KOPT-K1 (cell line): ENCODE measurements at regions not wholly inside any gene's neighbourhood (a gene's known extent, or its start where the extent isn't known, plus 50 kb on each side); places are given as distances from the start of the nearest gene placed in this dataset.

Experiments
- H3K27ac ChIP-seq: fragments of 200-600 bp; sonication (generic); 2 replicates; pipeline ENCODE4 v1.5.1; 2016; ENCODE audit warnings: antibody characterized with exemption, mild to moderate bottlenecking, low read depth, low read length; ENCODE audit not compliant: poor library complexity, severe bottlenecking
- H3K36me3 ChIP-seq: fragments of 200-600 bp; sonication (generic); 2 replicates; pipeline ENCODE4 v1.5.1; 2017; ENCODE audit warnings: antibody characterized with exemption, mild to moderate bottlenecking, low read length, moderate library complexity; ENCODE audit not compliant: insufficient read depth
- H3K9me3 ChIP-seq: fragments of 200-600 bp; sonication (generic); 2 replicates; pipeline ENCODE4 v1.5.1; 2017; ENCODE audit warnings: antibody characterized with exemption, low read length, mild to moderate bottlenecking; ENCODE audit not compliant: insufficient read depth, poor library complexity, severe bottlenecking

DNA sequence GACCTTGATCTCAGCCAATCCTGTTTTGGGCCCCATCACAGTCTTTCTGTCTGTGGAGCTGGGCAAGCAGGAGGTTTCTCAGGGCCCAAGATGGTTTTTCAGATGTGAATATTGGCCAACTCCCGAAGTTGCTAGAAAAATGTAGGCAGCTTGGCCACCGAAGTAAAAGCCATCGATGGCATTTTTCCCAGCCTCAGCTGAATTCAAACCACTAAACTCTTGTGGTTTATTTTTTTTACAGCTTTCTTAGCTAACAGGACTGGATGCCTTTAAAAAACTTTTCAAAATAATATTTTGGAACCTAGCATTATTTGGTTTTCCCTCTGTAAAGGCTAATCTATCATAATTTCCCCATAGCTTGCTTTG, 102.5 kb upstream of the ERCC6L2 start:
- no peaks in the 10 kb centered on the region for H3K36me3 ChIP-seq
- H3K9me3 ChIP-seq = no peaks in the 10 kb centered on the region
- H3K27ac ChIP-seq = peak overlapping the region; percentile 58

DNA sequence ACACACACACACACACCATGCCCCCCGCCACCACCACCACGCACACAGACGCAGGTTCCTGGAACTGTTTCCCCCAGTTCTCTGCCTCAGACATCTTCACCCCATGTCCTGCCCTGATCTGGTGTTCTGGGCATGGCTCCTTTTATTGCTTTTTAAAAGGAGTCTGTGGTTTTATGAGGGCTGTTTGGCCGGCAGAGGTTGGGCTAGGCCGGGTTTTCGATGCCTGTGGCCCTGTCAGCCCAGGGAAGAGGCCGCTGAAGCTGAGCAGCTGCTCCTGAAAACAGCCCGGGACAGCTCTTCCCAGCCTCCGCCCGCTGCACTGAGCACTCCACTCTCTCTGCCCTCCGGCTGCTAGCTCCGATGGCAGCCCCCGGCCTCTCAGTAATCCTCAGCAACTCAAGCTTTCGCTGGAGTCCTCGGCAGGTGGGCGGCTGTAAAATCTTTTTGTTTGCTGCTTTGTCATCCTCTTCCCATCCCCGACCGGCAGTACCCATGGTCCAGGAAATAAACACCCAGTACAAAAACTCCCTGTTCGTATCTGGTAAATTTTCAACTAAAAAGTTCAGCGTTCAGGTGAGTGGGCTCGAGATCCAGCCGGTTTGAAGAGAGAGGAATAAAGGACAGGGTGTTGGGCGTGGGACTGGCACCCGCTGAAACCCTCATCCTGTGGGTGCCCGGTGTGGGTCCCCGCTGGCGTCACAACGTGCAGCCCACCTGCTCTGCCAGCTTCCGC, 103.0 kb upstream of the ERCC6L2 start:
- Histone ChIP-seq H3K27ac (peak overlapping the region; percentile 58), H3K36me3 (no peaks in the 10 kb centered on the region), H3K9me3 (no peaks in the 10 kb centered on the region)

DNA sequence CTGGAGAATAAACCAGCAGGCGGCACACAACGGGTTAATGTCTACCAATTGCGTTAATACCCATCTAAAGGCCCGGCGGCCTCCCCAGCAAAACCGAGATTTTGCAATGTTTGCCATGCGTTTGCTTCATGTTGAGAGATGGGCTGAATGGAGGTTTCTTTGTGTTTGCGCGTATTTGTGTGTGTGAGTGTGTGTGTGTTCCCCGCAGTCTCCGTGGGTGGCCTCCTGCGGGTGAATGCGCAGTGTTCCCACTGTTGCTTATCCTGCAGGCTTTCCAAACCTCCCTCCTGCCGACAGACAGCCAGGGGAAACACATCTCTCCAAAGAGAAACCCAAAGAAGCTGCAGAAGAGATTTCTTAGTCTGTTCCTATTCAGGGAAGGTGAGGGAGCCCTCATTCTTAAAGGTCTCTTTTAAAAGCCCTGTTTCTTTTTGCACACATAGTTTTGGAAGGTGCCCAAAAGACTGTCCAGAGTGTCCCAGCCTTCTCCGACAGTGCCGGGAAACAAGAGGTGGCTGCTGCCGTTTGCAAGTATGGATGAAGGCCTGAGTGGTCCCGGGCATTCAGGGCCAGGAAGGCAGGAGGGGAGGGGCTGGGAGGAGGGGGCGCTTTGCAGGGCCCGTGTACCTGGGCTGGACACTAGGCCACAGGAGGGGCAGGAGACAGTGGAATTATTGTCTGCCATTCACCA, 103.8 kb upstream of the ERCC6L2 start:
- Histone ChIP-seq H3K9me3 (no peaks in the 10 kb centered on the region), H3K27ac (peak overlapping the region; percentile 58), H3K36me3 (no peaks in the 10 kb centered on the region)

GRCh38 chr9:95770653-95771131, 104.8 kb upstream of the ERCC6L2 start:
- no peaks in the 10 kb centered on the region for H3K36me3 ChIP-seq
- no peaks in the 10 kb centered on the region for H3K9me3 ChIP-seq
- no peak overlapping the region for H3K27ac ChIP-seq

- no peak overlapping the region for H3K27ac ChIP-seq
Observed at GRCh38 chr9:95769909-95770433, 105.5 kb upstream of the ERCC6L2 start.

DNA sequence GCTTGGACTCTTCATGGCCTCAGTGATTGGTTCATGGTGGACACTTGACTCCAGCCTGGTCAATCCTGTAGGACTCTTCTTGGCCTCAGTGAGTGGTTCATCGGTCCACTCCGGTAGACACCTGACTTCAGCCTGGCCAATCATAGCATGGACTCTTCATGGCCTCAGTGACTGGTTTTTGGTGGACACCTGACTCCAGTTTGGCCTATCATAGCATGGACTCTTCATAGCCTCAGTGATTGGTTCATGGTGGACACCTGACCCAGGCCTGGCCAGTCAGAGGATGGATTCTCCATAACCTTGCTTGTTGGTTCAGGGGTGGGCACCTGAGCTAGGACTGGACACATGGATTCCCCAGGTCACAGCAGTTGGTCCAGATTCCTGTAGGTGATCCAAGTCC, 106.0 kb upstream of the ERCC6L2 start:
- Histone ChIP-seq H3K36me3 (no peaks in the 10 kb centered on the region), H3K9me3 (no peaks in the 10 kb centered on the region), H3K27ac (no peak overlapping the region)

More at GRCh38 chr9:95769909-95770433, 105.5 kb upstream of the ERCC6L2 start:
- Histone ChIP-seq H3K9me3 (no peaks in the 10 kb centered on the region), H3K36me3 (no peaks in the 10 kb centered on the region)

DNA sequence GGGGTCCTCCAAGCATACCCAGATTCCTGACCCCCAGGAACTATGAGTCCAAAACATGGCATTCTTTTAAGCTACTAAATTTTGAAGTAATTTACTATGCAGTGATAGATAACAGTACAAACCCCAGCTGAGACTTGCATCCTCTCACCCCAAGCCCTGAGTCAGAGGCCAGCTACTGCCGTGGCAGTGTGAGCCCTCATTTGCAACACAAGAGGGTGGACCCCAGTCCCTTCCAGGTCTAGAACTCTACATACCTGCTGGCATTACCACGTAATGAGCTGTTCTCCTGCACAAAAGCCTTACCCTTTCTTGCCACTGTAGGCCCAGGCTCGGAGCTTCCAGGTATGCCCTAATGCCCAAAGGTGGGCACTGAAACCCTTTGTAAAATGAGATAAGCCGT, 108.6 kb upstream of the ERCC6L2 start:
- Histone ChIP-seq H3K36me3 (no peaks in the 10 kb centered on the region), H3K27ac (no peak overlapping the region), H3K9me3 (no peaks in the 10 kb centered on the region)

DNA sequence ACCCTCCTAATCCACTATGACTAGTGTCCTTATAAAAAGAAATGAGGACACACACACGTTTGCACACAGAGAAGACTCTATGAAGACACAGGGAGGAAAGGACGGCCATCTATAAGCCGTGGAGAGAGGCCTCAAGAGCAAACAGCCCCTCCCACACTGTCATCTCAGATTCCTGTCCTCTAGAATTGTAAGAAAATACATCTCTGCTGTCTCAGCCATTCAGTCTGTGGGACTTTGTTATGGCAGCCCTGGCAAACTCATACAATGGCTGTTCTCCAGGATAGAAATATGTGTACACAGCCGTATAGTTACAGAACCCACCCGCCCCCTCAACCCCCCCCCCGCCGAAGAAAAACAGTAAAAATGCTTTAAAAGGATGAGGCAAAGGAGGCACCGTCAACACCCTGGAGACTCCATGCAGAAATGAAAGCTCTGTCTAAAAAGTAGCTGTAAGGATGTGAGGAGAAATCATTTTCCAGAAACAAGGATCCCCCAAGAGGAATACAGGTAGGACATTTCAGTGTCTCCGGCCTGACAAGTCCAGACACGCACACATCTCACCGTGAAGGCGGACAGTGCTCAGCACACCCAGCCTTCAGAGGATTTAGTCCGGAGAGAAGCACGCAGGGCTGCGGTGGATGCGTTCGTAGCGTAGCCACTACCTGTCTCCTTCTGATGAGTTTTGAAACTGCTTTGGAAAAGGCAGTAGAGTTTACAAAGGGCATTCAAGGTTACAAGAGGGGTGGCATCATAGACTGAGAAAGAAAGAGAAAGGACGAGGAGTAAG, 110.8 kb upstream of the ERCC6L2 start:
- Histone ChIP-seq H3K9me3 (no peaks in the 10 kb centered on the region), H3K36me3 (no peaks in the 10 kb centered on the region), H3K27ac (no peak overlapping the region)

GRCh38 chr9:95763983-95764382, 111.5 kb upstream of the ERCC6L2 start:
- no peaks in the 10 kb centered on the region for H3K36me3 ChIP-seq
- H3K9me3 ChIP-seq = no peaks in the 10 kb centered on the region
- H3K27ac ChIP-seq = no peak overlapping the region

GRCh38 chr9:95763006-95763405, 112.5 kb upstream of the ERCC6L2 start:
- no peaks in the 10 kb centered on the region for H3K36me3 ChIP-seq
- no peaks in the 10 kb centered on the region for H3K9me3 ChIP-seq
- no peak overlapping the region for H3K27ac ChIP-seq

- Histone ChIP-seq H3K9me3 (no peaks in the 10 kb centered on the region), H3K27ac (no peak overlapping the region), H3K36me3 (no peaks in the 10 kb centered on the region)
Observed at GRCh38 chr9:95762322-95762721, 113.2 kb upstream of the ERCC6L2 start.

DNA sequence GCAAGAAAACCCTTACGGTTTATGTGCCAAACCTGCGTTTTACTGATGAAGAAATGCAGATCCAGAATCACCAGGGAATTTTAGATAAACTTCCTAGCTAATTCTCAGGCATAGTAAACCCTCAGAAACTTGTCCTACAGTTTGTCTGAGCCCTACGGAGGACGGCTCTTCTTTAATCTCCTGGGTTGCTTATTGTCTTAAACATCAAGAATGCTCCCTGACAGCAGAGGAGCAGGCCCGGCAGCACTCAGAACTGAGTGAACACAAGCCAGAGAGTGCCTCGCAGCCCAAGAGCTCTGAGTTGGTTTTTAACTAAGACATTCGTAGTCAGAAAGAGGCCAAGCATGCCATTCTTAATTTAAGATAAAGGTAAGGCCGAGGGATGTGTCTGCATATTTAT, 114.7 kb upstream of the ERCC6L2 start:
- Histone ChIP-seq H3K9me3 (no peaks in the 10 kb centered on the region), H3K36me3 (no peaks in the 10 kb centered on the region), H3K27ac (no peak overlapping the region)

DNA sequence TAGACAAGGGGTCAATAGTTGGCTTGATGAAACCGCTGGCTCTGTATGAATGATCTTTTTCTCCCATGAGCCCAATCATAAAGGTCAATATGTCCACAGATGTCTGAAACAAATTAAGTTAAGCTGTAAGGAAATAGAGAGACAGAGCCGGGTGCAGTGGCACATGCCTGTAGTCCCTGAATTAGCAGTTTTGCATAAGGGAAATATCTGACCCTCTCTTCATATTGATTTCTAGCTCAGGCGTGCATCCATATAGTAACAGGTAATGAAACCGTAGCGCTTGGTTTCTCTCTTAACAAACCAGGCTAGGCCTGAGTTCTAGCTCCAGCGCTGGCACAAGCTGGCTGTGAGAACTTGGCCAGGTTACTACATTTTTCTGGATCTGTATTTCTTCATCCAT, 118.1 kb upstream of the ERCC6L2 start:
- no peak overlapping the region for H3K27ac ChIP-seq
- no peaks in the 10 kb centered on the region for H3K9me3 ChIP-seq

GRCh38 chr9:95756986-95757385, 118.5 kb upstream of the ERCC6L2 start:
- Histone ChIP-seq H3K9me3 (no peaks in the 10 kb centered on the region), H3K36me3 (no peaks in the 10 kb centered on the region), H3K27ac (no peak overlapping the region)

More for the DNA sequence above, 118.1 kb upstream of the ERCC6L2 start:
- H3K36me3 ChIP-seq = no peaks in the 10 kb centered on the region

GRCh38 chr9:95756101-95756500, 119.4 kb upstream of the ERCC6L2 start:
- H3K9me3 ChIP-seq = no peaks in the 10 kb centered on the region
- H3K27ac ChIP-seq = no peak overlapping the region
- no peaks in the 10 kb centered on the region for H3K36me3 ChIP-seq
